ENCODE measurements at regions not wholly inside any gene's neighbourhood (a gene's known extent, or its start where the extent isn't known, plus 50 kb on each side); places are given as distances from the start of the nearest gene placed in this dataset.

GRCh38 chr12:66744461-66744860 is 65.6 kb upstream of the GRIP1 start:
- TF ChIP-seq CTCF (IDR thresholded peaks at IDR 0.05) (no peak), POLR2AphosphoS5 (IDR thresholded peaks at IDR 0.05) (no peak), POLR2A (IDR thresholded peaks at IDR 0.05) (no peak)

Measured in breast epithelium (tissue), 3 donors.